ENCODE measurements at regions not wholly inside any gene's neighbourhood (a gene's known extent, or its start where the extent isn't known, plus 50 kb on each side); places are given as distances from the start of the nearest gene placed in this dataset.

- no peaks in the 10 kb centered on the region for H3K36me3 ChIP-seq (ENCODE audit: insufficient read depth, low read length, poor library complexity, severe bottlenecking)
- no peak overlapping the region for H3K27ac ChIP-seq (ENCODE audit: low read depth, low read length, poor library complexity, severe bottlenecking)
- TF ChIP-seq CTCF (conservative IDR thresholded peaks at IDR 0.05; ENCODE audit: low read depth, low read length) (no peak), EZH2 (IDR thresholded peaks at IDR 0.05; ENCODE audit: borderline replicate concordance, low read depth, low read length, poor library complexity, severe bottlenecking) (no peak)
- ChIA-PET CTCF (no interaction called here), POLR2A (ENCODE audit: low non-redundant PET) (no interaction called here)
- DNase-seq (ENCODE audit: low spot score): no peak
- no peak overlapping the region for H3K4me3 ChIP-seq (ENCODE audit: low read depth, low read length, poor library complexity, severe bottlenecking)
- BruUV-seq (replicated peaks): no TSS peak
- H3K9me3 ChIP-seq (ENCODE audit: low read depth, low read length, poor library complexity, severe bottlenecking): no peaks in the 10 kb centered on the region
- intact Hi-C loops (cut with micrococcal nuclease; ENCODE audit: unreplicated experiment): no loop called here
- no peaks in the 10 kb centered on the region for H3K4me1 ChIP-seq (ENCODE audit: insufficient read depth, low read length, poor library complexity, severe bottlenecking)
- H3K27me3 ChIP-seq (replicated peaks; ENCODE audit: insufficient read depth, low read depth, low read length, poor library complexity): no peaks in the 10 kb centered on the region
These were observed 353.0 kb upstream of the SATB1 start for GRCh38 chr3:18778094-18778493.

GRCh38 chr3:18775501-18775900 is 350.4 kb upstream of the SATB1 start:
- TF ChIP-seq CTCF (conservative IDR thresholded peaks at IDR 0.05; ENCODE audit: low read depth, low read length) (no peak), EZH2 (IDR thresholded peaks at IDR 0.05; ENCODE audit: borderline replicate concordance, low read depth, low read length, poor library complexity, severe bottlenecking) (no peak)
- intact Hi-C loops (cut with micrococcal nuclease; ENCODE audit: unreplicated experiment): no loop called here
- no peaks in the 10 kb centered on the region for H3K27me3 ChIP-seq (replicated peaks; ENCODE audit: insufficient read depth, low read depth, low read length, poor library complexity)
- ChIA-PET CTCF (no interaction called here), POLR2A (ENCODE audit: low non-redundant PET) (no interaction called here)
- no peak for DNase-seq (ENCODE audit: low spot score)
- H3K4me3 ChIP-seq (ENCODE audit: low read depth, low read length, poor library complexity, severe bottlenecking): no peak overlapping the region
- no TSS peak for BruUV-seq (replicated peaks)
- H3K36me3 ChIP-seq (ENCODE audit: insufficient read depth, low read length, poor library complexity, severe bottlenecking): no peaks in the 10 kb centered on the region
- no peaks in the 10 kb centered on the region for H3K9me3 ChIP-seq (ENCODE audit: low read depth, low read length, poor library complexity, severe bottlenecking)
- H3K27ac ChIP-seq (ENCODE audit: low read depth, low read length, poor library complexity, severe bottlenecking): no peak overlapping the region
- H3K4me1 ChIP-seq (ENCODE audit: insufficient read depth, low read length, poor library complexity, severe bottlenecking): no peaks in the 10 kb centered on the region

GRCh38 chr3:18774319-18775088 is 349.4 kb upstream of the SATB1 start:
- POLR2A ChIA-PET (ENCODE audit: low non-redundant PET): no interaction called here
- TF ChIP-seq EZH2 (IDR thresholded peaks at IDR 0.05; ENCODE audit: borderline replicate concordance, low read depth, low read length, poor library complexity, severe bottlenecking): no peak
- TF ChIP-seq CTCF (conservative IDR thresholded peaks at IDR 0.05; ENCODE audit: low read depth, low read length): no peak
- Histone ChIP-seq H3K9me3 (ENCODE audit: low read depth, low read length, poor library complexity, severe bottlenecking) (no peaks in the 10 kb centered on the region), H3K4me3 (ENCODE audit: low read depth, low read length, poor library complexity, severe bottlenecking) (no peak overlapping the region), H3K36me3 (ENCODE audit: insufficient read depth, low read length, poor library complexity, severe bottlenecking) (no peaks in the 10 kb centered on the region), H3K27me3 (replicated peaks; ENCODE audit: insufficient read depth, low read depth, low read length, poor library complexity) (no peaks in the 10 kb centered on the region), H3K27ac (ENCODE audit: low read depth, low read length, poor library complexity, severe bottlenecking) (no peak overlapping the region), H3K4me1 (ENCODE audit: insufficient read depth, low read length, poor library complexity, severe bottlenecking) (no peaks in the 10 kb centered on the region)
- DNase-seq (ENCODE audit: low spot score): no peak
- CTCF ChIA-PET: no interaction called here
- no TSS peak for BruUV-seq (replicated peaks)
- intact Hi-C loops (cut with micrococcal nuclease; ENCODE audit: unreplicated experiment): no loop called here
